ENCODE measurements at regions not wholly inside any gene's neighbourhood (a gene's known extent, or its start where the extent isn't known, plus 50 kb on each side); places are given as distances from the start of the nearest gene placed in this dataset.

GRCh38 chr15:93649691-93650235 is 560.8 kb upstream of the RGMA start:
- POLR2A ChIA-PET = no interaction called here
- RAD21 ChIA-PET (ENCODE audit: unreplicated experiment) = no interaction called here
- SMC1A ChIA-PET (ENCODE audit: uncharacterized antibody, unreplicated experiment) = no interaction called here
- ATAC-seq = no peak
- no peak overlapping the region for H3K4me2 ChIP-seq (ENCODE audit: control insufficient read depth, insufficient read depth)
- H2AFZ ChIP-seq (ENCODE audit: control insufficient read depth, low read depth, low read length) = no peak overlapping the region
- intact Hi-C loops (cut with micrococcal nuclease; ENCODE audit: unreplicated experiment) = loop anchor here (10.0 kb wide), 1 partner anchor 65 kb away; no protein-coding TSS in a partner anchor
- no peaks in the 10 kb centered on the region for H3K36me3 ChIP-seq (ENCODE audit: control insufficient read depth in 2 of 2, insufficient read depth in 2 of 2, low read length in 1 of 2)
- TF ChIP-seq PBX3 (IDR thresholded peaks at IDR 0.05; ENCODE audit: insufficient replicate concordance, low read depth, low read length) (no peak), BHLHE40 (IDR thresholded peaks at IDR 0.05; ENCODE audit: borderline replicate concordance in 1 of 2, low read depth in 2 of 2, low read length in 1 of 2) (no peak), YBX1 (IDR thresholded peaks at IDR 0.05) (no peak), IRF4 (IDR thresholded peaks at IDR 0.05; ENCODE audit: low read depth, low read length) (no peak), USF1 (IDR thresholded peaks at IDR 0.05; ENCODE audit: borderline replicate concordance, extremely low read length, insufficient read depth, low read depth, low read length) (no peak), STAT3 (IDR thresholded peaks at IDR 0.05; ENCODE audit: low read depth, low read length) (no peak), ESRRA (IDR thresholded peaks at IDR 0.05; ENCODE audit: low read length) (no peak), FOS (IDR thresholded peaks at IDR 0.05; ENCODE audit: borderline replicate concordance, extremely low read depth, insufficient read length) (no peak), ATF2 (IDR thresholded peaks at IDR 0.05; ENCODE audit: low read length) (no peak), MTA2 (IDR thresholded peaks at IDR 0.05; ENCODE audit: low read depth) (no peak), JUND (IDR thresholded peaks at IDR 0.05; ENCODE audit: low read depth, low read length) (no peak), IRF3 (IDR thresholded peaks at IDR 0.05) (no peak), HDGF (IDR thresholded peaks at IDR 0.05) (no peak), NFIC (IDR thresholded peaks at IDR 0.05; ENCODE audit: low read depth, low read length) (no peak)
- no peaks in the 10 kb centered on the region for H3K9me3 ChIP-seq (replicated peaks; ENCODE audit: control insufficient read depth, insufficient read depth, low read length)
- no peak overlapping the region for H3K9ac ChIP-seq (ENCODE audit: control insufficient read depth, insufficient read depth, low read length)
- H3K79me2 ChIP-seq (ENCODE audit: control insufficient read depth, insufficient read depth, low read length) = no peaks in the 10 kb centered on the region
- no peak for FAIRE-seq
- CTCF ChIA-PET = interaction anchor here (1.1 kb wide), 1 partner anchor 13 kb away, joined by 5 read pairs; no protein-coding TSS in a partner anchor
- BruUV-seq (replicated peaks) = no TSS peak
- DNase-seq (ENCODE audit: low read depth, low spot score) = no peak
- H3K27ac ChIP-seq (ENCODE audit: control insufficient read depth, insufficient read depth) = no peak overlapping the region
- H3K27me3 ChIP-seq (replicated peaks in 1 of 2; ENCODE audit: control insufficient read depth in 2 of 2, insufficient read depth in 2 of 2, low read length in 1 of 2) = no peaks in the 10 kb centered on the region
- no peak overlapping the region for H3K4me3 ChIP-seq
- in situ Hi-C loops (cut with MboI) = no loop called here
- no peaks in the 10 kb centered on the region for H4K20me1 ChIP-seq (ENCODE audit: control insufficient read depth, insufficient read depth)
- 9% methylated on average over 6 of the region's 6 CpGs for WGBS (ENCODE audit: insufficient coverage, insufficient replicate concordance, low lambda C conversion rate, missing lambda C conversion rate)
- H3K4me1 ChIP-seq (ENCODE audit: control insufficient read depth, insufficient read depth, low read length) = no peaks in the 10 kb centered on the region

All from GM12878 (cell line).